DOHH2 (cell line): ENCODE measurements at regions not wholly inside any gene's neighbourhood (a gene's known extent, or its start where the extent isn't known, plus 50 kb on each side); places are given as distances from the start of the nearest gene placed in this dataset.

Source experiments
- H3F3A ChIP-seq: fragments of 200-600 bp; sonication (generic), shearing (Covaris generic); 2 replicates; pipeline ENCODE4 v1.6.0; 2016; ENCODE audit warnings: antibody characterized with exemption, mild to moderate bottlenecking; ENCODE audit not compliant: control insufficient read depth, insufficient read depth
- H3K27ac ChIP-seq: fragments of 200-600 bp; sonication (generic); 2 replicates; pipeline ENCODE4 v1.5.1; 2014; ENCODE audit warnings: low read depth, mild to moderate bottlenecking, low read length, moderate library complexity
- H3K27me3 ChIP-seq: fragments of 200-600 bp; sonication (generic); 2 replicates; pipeline ENCODE4 v1.6.1; 2014; ENCODE audit warnings: mild to moderate bottlenecking, low read length, mixed read lengths; ENCODE audit not compliant: control insufficient read depth
- H3K36me3 ChIP-seq: fragments of 200-600 bp; sonication (generic); 2 replicates; pipeline ENCODE4 v1.6.1; 2014; ENCODE audit warnings: mild to moderate bottlenecking, low read length, moderate library complexity, mixed read lengths; ENCODE audit not compliant: control insufficient read depth
- H3K4me1 ChIP-seq: fragments of 200-600 bp; sonication (generic); 2 replicates; pipeline ENCODE4 v1.6.1; 2014; ENCODE audit warnings: mild to moderate bottlenecking, low read length, mixed read lengths; ENCODE audit not compliant: control insufficient read depth
- H3K4me2 ChIP-seq: fragments of 200-600 bp; sonication (generic); 2 replicates; pipeline ENCODE4 v1.6.0; 2014; ENCODE audit warnings: mild to moderate bottlenecking, low read length, moderate library complexity
- H3K4me3 ChIP-seq: fragments of 200-600 bp; sonication (generic); 2 replicates; pipeline ENCODE4 v1.5.1; 2014; ENCODE audit warnings: mild to moderate bottlenecking, low read length, mixed read lengths
- H3K79me2 ChIP-seq: fragments of 200-600 bp; sonication (generic); 2 replicates; pipeline ENCODE4 v1.6.1; 2014; ENCODE audit warnings: mild to moderate bottlenecking, low read length, mixed read lengths; ENCODE audit not compliant: control insufficient read depth
- H3K9me2 ChIP-seq: fragments of 200-600 bp; sonication (generic); replicated peaks from 2 replicates; pipeline ENCODE4 v1.6.1; 2014; ENCODE audit warnings: mild to moderate bottlenecking, low read length, mixed read lengths; ENCODE audit not compliant: control insufficient read depth
- H3K9me3 ChIP-seq: fragments of 200-600 bp; sonication (generic); 2 replicates; pipeline ENCODE4 v1.6.1; 2014; ENCODE audit warnings: antibody characterized with exemption, low read length, mixed read lengths; ENCODE audit not compliant: control insufficient read depth, insufficient read depth
- H4K20me1 ChIP-seq: fragments of 200-600 bp; sonication (generic); 2 replicates; pipeline ENCODE4 v1.6.0; 2014; ENCODE audit warnings: low read depth, mild to moderate bottlenecking, antibody characterized with exemption, low read length, moderate library complexity; ENCODE audit not compliant: control insufficient read depth, insufficient read depth
- CTCF ChIP-seq: fragments of 200-600 bp; sonication (generic); IDR thresholded peaks from one replicate; pipeline ENCODE4 v1.5.1; 2014; ENCODE audit warnings: antibody characterized with exemption, mild to moderate bottlenecking, low read depth, low read length; ENCODE audit not compliant: poor library complexity, severe bottlenecking
- EZH2phosphoT487 ChIP-seq: fragments of 200-600 bp; sonication (generic); IDR thresholded peaks from 2 replicates; pipeline ENCODE4 v1.6.1; 2017; ENCODE audit warnings: borderline replicate concordance, mild to moderate bottlenecking, antibody characterized with exemption, low read length, moderate library complexity, mixed read lengths

GRCh38 chr10:44326474-44327030 is 58.3 kb downstream of the CXCL12 start:
- no peak overlapping the region for H3K4me3 ChIP-seq
- H3K4me2 ChIP-seq = no peak overlapping the region
- no peaks in the 10 kb centered on the region for H4K20me1 ChIP-seq
- H3K9me2 ChIP-seq = no peaks in the 10 kb centered on the region
- no peaks in the 10 kb centered on the region for H3K9me3 ChIP-seq
- no peaks in the 10 kb centered on the region for H3K36me3 ChIP-seq
- no peaks in the 10 kb centered on the region for H3F3A ChIP-seq
- no peaks in the 10 kb centered on the region for H3K4me1 ChIP-seq
- TF ChIP-seq CTCF (no peak), EZH2phosphoT487 (no peak)
- no peaks in the 10 kb centered on the region for H3K27me3 ChIP-seq
- H3K27ac ChIP-seq = no peak overlapping the region
- no peaks in the 10 kb centered on the region for H3K79me2 ChIP-seq

GRCh38 chr10:44325596-44326307 is 59.1 kb downstream of the CXCL12 start:
- H3K4me2 ChIP-seq = no peak overlapping the region
- H4K20me1 ChIP-seq = no peaks in the 10 kb centered on the region
- H3K27me3 ChIP-seq = no peaks in the 10 kb centered on the region
- H3K79me2 ChIP-seq = no peaks in the 10 kb centered on the region
- no peaks in the 10 kb centered on the region for H3K36me3 ChIP-seq
- H3K9me2 ChIP-seq = no peaks in the 10 kb centered on the region
- H3K4me3 ChIP-seq = no peak overlapping the region
- H3K27ac ChIP-seq = no peak overlapping the region
- H3K4me1 ChIP-seq = no peaks in the 10 kb centered on the region
- no peaks in the 10 kb centered on the region for H3F3A ChIP-seq
- no peaks in the 10 kb centered on the region for H3K9me3 ChIP-seq
- TF ChIP-seq EZH2phosphoT487 (no peak), CTCF (no peak)

GRCh38 chr10:44325157-44325556 is 59.7 kb downstream of the CXCL12 start:
- H3F3A ChIP-seq = no peaks in the 10 kb centered on the region
- H4K20me1 ChIP-seq = no peaks in the 10 kb centered on the region
- H3K4me3 ChIP-seq = no peak overlapping the region
- no peaks in the 10 kb centered on the region for H3K4me1 ChIP-seq
- no peak overlapping the region for H3K4me2 ChIP-seq
- TF ChIP-seq CTCF (no peak), EZH2phosphoT487 (no peak)
- H3K9me3 ChIP-seq = no peaks in the 10 kb centered on the region
- no peaks in the 10 kb centered on the region for H3K27me3 ChIP-seq
- no peaks in the 10 kb centered on the region for H3K9me2 ChIP-seq
- H3K79me2 ChIP-seq = no peaks in the 10 kb centered on the region
- no peak overlapping the region for H3K27ac ChIP-seq
- no peaks in the 10 kb centered on the region for H3K36me3 ChIP-seq
